Heart left ventricle (tissue), 13 donors: ENCODE measurements at regions not wholly inside any gene's neighbourhood (a gene's known extent, or its start where the extent isn't known, plus 50 kb on each side); places are given as distances from the start of the nearest gene placed in this dataset.

Experiments
- POLR2A ChIP-seq, 2 donors: fragments of 450-650 bp; IDR thresholded peaks; one replicate each; pipeline ENCODE4 v1.6.1; 2017; ENCODE audit warnings: antibody characterized with exemption in 2 of 2, mild to moderate bottlenecking in 2 of 2, moderate library complexity in 2 of 2
- TF ChIP-seq, protein P1 (sequence below), 12 donors: fragments of 200-600 bp; sonication (generic) in 4 of 12; IDR thresholded peaks; one replicate each; pipeline versions ENCODE4 v1.5.0 to v1.8.0; 2018 to 2022; ENCODE audit warnings: antibody characterized with exemption in 12 of 12, mild to moderate bottlenecking in 5 of 12
- donor health status: ischemic (EF 13 %, LVEDD 7.1; RV severe dilation, severe dysfunction).
- donor health status: DM: no; HTN: yes; CAD: no.
- donor health status: DM: no; HTN: no; CAD: no.
- donor health status: ischemic (EF 25% LVEDD 6.9; RV normal size, moderate dysfunction).
- donor health status: ischemic (EF 25% LVEDD 5.7; RV mildly dilated, moderate dysfunction).
- donor health status: ischemic (EF 35%, LVEDD 5.7; RV mildly dilated, moderate dysfunction).
- donor health status: nonischemic (EF 11% LVEDD 7.7; RV severe dilation, severe dysfunction).
- donor health status: DM: yes; HTN: yes; CAD: no.
- donor health status: PGD.
- donor health status: ischemic (EF 29% LVEDD 5.4; RV normal size, mild dysfunction).
- donor health status: nonischemic (EF 23%, LVEDD 6.1; RV moderate dilation, normal function).

DNA sequence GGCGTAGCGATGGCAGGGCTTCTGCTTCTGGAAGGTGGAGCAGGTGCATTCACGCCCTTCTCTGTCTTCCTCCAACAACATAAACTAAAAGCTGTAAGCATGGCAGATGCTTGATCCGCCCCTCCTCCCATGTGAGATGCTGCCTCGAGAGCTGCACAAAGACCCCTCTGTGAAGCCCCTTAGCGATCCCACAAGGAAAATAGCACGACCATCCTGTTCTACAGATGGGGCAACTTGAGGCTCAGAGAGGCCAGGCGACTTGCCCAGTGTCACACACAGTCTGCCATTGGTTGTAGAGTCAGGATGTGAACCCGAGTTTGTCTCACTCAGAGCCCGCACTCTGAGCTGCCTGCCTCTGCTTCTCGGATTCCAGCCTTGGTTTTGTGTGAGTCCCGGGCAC is 144.4 kb downstream of the SCARB1 start:
- TF ChIP-seq, protein P1, sequence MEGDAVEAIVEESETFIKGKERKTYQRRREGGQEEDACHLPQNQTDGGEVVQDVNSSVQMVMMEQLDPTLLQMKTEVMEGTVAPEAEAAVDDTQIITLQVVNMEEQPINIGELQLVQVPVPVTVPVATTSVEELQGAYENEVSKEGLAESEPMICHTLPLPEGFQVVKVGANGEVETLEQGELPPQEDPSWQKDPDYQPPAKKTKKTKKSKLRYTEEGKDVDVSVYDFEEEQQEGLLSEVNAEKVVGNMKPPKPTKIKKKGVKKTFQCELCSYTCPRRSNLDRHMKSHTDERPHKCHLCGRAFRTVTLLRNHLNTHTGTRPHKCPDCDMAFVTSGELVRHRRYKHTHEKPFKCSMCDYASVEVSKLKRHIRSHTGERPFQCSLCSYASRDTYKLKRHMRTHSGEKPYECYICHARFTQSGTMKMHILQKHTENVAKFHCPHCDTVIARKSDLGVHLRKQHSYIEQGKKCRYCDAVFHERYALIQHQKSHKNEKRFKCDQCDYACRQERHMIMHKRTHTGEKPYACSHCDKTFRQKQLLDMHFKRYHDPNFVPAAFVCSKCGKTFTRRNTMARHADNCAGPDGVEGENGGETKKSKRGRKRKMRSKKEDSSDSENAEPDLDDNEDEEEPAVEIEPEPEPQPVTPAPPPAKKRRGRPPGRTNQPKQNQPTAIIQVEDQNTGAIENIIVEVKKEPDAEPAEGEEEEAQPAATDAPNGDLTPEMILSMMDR (IDR thresholded peaks at IDR 0.05) = no peak
- TF ChIP-seq POLR2A (IDR thresholded peaks at IDR 0.05) = no peak
